ENCODE measurements at regions not wholly inside any gene's neighbourhood (a gene's known extent, or its start where the extent isn't known, plus 50 kb on each side); places are given as distances from the start of the nearest gene placed in this dataset.

- TF ChIP-seq CTCF (IDR thresholded peaks at IDR 0.05) (no peak), POLR2AphosphoS5 (IDR thresholded peaks at IDR 0.05) (no peak), POLR2A (IDR thresholded peaks at IDR 0.05) (no peak), EP300 (IDR thresholded peaks at IDR 0.05) (no peak)
Measured at GRCh38 chr22:48270731-48271130, 1508.3 kb downstream of the TBC1D22A start.
